Coronary artery (tissue), 2 donors: ENCODE measurements at regions not wholly inside any gene's neighbourhood (a gene's known extent, or its start where the extent isn't known, plus 50 kb on each side); places are given as distances from the start of the nearest gene placed in this dataset.

Experiments
- DNase-seq: peaks from one replicate; pipeline ENCODE4 v3.0.0-alpha.2; 2017; ENCODE audit warnings: low spot score
- H3K27ac ChIP-seq, 2 donors: fragments of 200-600 bp; sonication (generic); one replicate each; pipeline ENCODE4 v1.5.1; 2016 to 2019
- H3K4me3 ChIP-seq: fragments of 200-600 bp; sonication (generic); 2 replicates; pipeline ENCODE4 v1.5.1; 2016; ENCODE audit warnings: mild to moderate bottlenecking, moderate library complexity
- TF ChIP-seq, protein P1 (sequence below): fragments of 200-600 bp; sonication (generic); IDR thresholded peaks from one replicate; pipeline ENCODE4 v1.5.1; 2019; ENCODE audit warnings: antibody characterized with exemption

DNA sequence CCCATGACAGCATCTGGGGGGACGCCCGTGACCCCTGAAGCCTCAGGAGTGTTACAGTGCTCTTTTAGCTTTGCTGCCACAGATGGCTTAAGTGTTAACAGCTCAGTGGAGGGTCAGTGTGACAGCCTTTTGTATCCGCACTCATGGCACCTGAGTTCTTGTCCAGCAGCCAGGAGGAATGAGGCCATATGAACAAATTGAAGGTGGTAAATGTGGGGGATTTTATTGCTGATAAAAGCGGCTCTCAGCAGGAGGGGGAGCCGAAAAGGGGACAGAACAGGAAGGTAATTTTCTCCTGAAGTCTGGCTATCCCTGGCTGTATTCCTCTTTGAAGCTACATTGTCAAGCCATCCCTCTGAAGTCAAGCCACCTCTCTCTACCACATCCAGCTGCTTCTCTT is 441.0 kb downstream of the RAPGEF2 start:
- no peak for DNase-seq
- TF ChIP-seq, protein P1, sequence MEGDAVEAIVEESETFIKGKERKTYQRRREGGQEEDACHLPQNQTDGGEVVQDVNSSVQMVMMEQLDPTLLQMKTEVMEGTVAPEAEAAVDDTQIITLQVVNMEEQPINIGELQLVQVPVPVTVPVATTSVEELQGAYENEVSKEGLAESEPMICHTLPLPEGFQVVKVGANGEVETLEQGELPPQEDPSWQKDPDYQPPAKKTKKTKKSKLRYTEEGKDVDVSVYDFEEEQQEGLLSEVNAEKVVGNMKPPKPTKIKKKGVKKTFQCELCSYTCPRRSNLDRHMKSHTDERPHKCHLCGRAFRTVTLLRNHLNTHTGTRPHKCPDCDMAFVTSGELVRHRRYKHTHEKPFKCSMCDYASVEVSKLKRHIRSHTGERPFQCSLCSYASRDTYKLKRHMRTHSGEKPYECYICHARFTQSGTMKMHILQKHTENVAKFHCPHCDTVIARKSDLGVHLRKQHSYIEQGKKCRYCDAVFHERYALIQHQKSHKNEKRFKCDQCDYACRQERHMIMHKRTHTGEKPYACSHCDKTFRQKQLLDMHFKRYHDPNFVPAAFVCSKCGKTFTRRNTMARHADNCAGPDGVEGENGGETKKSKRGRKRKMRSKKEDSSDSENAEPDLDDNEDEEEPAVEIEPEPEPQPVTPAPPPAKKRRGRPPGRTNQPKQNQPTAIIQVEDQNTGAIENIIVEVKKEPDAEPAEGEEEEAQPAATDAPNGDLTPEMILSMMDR: no peak
- Histone ChIP-seq H3K27ac (no peak overlapping the region), H3K4me3 (no peak overlapping the region)

DNA sequence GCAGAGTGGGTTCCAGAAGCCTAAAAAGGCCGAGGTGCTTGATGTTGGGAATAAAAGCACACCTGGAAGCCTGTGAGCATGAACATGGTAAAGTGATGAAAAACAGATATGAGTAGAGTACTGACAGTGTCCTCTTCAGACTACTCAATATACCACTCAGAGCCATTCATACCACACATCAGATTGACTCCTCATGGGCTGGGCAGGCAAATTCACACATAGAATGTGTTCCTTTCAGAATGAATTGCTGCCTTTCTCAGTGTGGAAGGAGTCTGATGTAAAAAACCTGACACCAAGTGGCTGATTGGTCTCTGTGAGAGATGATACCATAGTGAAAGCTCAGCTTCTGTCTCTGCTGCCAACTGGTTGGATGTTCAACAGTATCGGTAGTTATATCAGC is 442.7 kb downstream of the RAPGEF2 start:
- Histone ChIP-seq H3K4me3 (no peak overlapping the region), H3K27ac (no peak overlapping the region)
- DNase-seq: no peak
- TF ChIP-seq, protein P1: no peak

DNA sequence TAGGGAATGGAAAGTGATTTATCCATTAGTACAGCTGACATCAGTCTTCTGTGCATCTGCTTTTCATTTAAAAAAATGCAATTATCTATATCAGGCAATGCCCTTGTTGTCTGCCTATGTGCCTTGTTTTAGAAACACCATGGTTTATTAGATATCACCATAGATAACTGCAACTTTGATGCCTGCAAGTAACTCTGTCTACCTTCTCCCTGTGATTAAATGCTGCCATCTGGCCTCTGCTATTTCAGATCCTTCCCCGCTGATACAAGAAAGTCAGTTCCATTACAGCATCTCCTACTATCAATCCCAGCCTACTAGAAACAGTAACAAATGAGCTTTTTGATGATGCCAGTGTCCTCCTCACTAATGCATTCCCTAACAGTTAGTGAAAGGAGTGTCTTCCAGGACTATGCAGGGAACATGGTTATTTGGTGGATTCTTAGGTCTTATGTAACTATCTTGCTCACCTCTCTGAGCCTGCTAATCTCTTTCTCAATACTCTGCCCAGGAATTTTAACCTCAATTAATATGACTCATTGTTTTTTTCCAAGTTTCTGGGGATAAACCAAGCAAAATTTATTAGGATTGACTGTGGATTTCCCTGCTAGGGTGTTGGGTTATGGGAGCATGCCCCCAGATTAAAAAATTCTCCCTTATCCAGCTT is 444.9 kb downstream of the RAPGEF2 start:
- Histone ChIP-seq H3K27ac (no peak overlapping the region), H3K4me3 (no peak overlapping the region)
- TF ChIP-seq, protein P1: no peak
- DNase-seq: no peak

DNA sequence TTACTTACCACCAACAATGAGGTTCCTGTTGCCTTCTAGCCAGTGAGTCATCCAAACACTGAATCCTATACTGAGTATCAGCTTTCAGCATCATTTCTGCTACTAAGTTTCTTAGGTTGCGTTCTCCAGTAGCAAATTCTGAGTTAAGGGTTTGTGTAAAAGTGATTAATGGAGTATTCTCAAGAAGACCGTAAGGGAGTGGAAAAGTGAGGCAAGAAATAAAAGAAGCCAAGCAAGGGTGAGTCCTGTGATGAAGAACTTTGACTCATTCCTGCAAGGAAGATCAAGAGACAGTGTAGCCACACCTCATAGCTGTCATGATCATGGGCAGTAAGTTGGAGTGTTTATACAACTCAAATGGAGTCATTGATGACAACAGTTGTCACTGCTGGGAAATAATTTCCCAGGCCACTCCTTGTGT is 446.2 kb downstream of the RAPGEF2 start:
- TF ChIP-seq, protein P1: no peak
- no peak overlapping the region for H3K4me3 ChIP-seq
- no peak for DNase-seq
- no peak overlapping the region for H3K27ac ChIP-seq

DNA sequence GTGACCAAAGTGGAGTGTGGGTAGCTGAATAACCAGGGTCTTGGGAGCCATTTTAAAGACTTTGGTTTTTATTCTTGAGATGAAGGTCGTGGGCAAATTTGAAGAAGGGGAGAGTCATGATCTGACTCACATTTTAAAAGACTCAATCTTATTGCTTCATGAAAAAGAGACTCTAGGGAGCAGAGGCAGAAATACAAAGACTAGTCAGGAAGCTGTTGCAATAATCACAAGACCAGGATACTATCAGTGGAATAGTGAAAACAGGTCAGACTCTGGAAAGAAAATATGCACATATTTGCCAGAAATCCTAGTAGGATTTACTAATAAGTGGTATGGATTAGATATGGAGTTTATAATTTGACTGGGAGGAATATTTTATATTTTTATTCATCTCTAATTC is 448.4 kb downstream of the RAPGEF2 start:
- TF ChIP-seq, protein P1: no peak
- Histone ChIP-seq H3K4me3 (no peak overlapping the region), H3K27ac (no peak overlapping the region)
- DNase-seq: no peak

DNA sequence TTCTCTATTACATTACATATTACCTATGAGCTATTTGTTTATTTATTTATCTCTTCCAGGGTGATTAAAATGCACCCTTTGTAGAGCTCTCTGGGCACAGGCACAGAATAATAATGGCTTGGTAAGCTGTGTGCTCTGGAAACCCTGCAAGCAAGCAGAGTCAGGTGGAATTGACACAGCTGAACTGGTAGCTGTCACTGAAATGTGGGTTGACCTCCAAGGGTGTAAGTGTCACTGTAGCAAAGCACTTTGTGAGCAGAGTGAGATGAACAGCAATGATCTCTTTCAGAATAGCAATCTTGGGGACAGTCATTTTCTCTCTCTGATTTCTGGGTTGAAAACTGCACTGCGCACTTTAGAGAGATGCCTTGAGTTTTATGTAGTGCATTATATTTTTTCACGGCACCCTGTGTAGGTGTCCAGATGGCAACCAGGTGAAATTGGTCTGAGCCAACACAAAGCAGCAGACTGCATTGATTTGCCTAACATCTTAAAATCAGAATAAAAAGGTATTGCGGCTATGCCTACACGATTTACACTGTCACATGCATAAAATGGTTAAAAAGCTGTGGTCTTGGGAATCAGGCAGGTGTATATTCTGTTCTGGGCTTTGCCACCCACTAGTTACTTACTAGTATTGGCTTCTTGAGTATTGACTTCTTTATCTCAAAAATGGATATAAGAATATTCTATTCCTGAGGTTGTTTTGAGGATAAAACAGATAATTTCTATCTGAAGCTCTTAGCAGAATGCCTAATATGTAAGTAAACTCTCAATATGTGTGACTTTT is 450.3 kb downstream of the RAPGEF2 start:
- Histone ChIP-seq H3K4me3 (no peak overlapping the region), H3K27ac (no peak overlapping the region)
- TF ChIP-seq, protein P1: no peak
- no peak for DNase-seq

DNA sequence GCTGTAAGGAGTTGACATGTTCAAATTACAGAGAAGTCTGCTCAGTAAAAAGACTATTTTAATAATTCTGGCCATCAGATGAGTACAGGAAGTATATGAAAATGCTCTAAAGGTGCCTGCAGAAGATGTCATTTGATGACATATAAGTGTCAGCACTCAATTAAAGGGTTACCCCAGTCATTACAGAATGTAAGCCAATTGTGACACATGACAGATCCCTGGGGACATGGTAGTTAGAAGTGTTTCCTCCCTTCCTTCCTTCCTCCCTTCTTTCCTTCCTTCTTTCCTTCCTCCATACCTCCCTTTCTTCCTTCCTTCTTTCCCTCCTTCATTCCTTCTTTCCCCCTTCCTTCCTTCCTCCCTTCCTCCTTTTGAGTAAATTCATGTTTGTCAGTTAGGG is 453.0 kb downstream of the RAPGEF2 start:
- DNase-seq: no peak
- TF ChIP-seq, protein P1: no peak
- H3K4me3 ChIP-seq: no peak overlapping the region
- H3K27ac ChIP-seq: no peak overlapping the region
